Heart left ventricle (tissue), 16 donors: ENCODE measurements at regions not wholly inside any gene's neighbourhood (a gene's known extent, or its start where the extent isn't known, plus 50 kb on each side); places are given as distances from the start of the nearest gene placed in this dataset.

Source experiments
- ATAC-seq, 4 donors: fragments of 200-7000 bp; cut with Tn5 transposase; one replicate each; pipeline ENCODE4 v1.9.1; 2020 to 2022; ENCODE audit warnings: moderate library complexity in 4 of 4, mild to moderate bottlenecking in 3 of 4, moderate number of reproducible peaks in 1 of 4
- DNase-seq, 5 donors: peaks; one replicate each; pipeline ENCODE4 v3.0.0-alpha.2; 2020
- H3K27ac ChIP-seq, 12 donors: fragments of 200-600 bp; sonication (generic) in 4 of 12; one replicate each; pipeline versions ENCODE4 v1.5.0 to v1.8.0; 2016 to 2022; ENCODE audit warnings: mild to moderate bottlenecking in 2 of 12
- H3K27me3 ChIP-seq, 9 donors: fragments of 200-600 bp; sonication (generic) in 2 of 9; one replicate each; pipeline versions ENCODE4 v1.5.1 to v1.8.0; 2016 to 2022; ENCODE audit warnings: mild to moderate bottlenecking in 3 of 9
- H3K36me3 ChIP-seq, 9 donors: fragments of 200-600 bp; sonication (generic) in 2 of 9; one replicate each; pipeline versions ENCODE4 v1.5.0 to v1.8.0; 2018 to 2022; ENCODE audit warnings: mild to moderate bottlenecking in 2 of 9
- H3K4me1 ChIP-seq, 12 donors: fragments of 200-600 bp; sonication (generic) in 4 of 12; one replicate each; pipeline versions ENCODE4 v1.5.0 to v1.8.0; 2016 to 2022; ENCODE audit warnings: mild to moderate bottlenecking in 3 of 12
- H3K4me3 ChIP-seq, 12 donors: fragments of 200-600 bp; sonication (generic) in 4 of 12; one replicate each; pipeline versions ENCODE4 v1.5.0 to v1.8.0; 2017 to 2022; ENCODE audit warnings: mild to moderate bottlenecking in 9 of 12, moderate library complexity in 4 of 12
- H3K9me3 ChIP-seq, 12 donors: fragments of 200-600 bp; sonication (generic) in 4 of 12; one replicate each; pipeline versions ENCODE4 v1.5.0 to v1.8.0; 2016 to 2022; ENCODE audit warnings: mild to moderate bottlenecking in 1 of 12
- POLR2A ChIP-seq, 2 donors: fragments of 450-650 bp; IDR thresholded peaks; one replicate each; pipeline ENCODE4 v1.6.1; 2017; ENCODE audit warnings: antibody characterized with exemption in 2 of 2, mild to moderate bottlenecking in 2 of 2, moderate library complexity in 2 of 2
- WGBS, 4 donors: extraction: QIAGEN DNeasy Blood & Tissue Kit in 2 of 4; methylation state at CpG; one replicate each; pipeline versions ENCODE4 v1.1.5 to v1.1.7; 2013 to 2018; 5-methylcytosine and 5-hydroxymethylcytosine counted together
- intact Hi-C, 10 donors: fragments of 100-400 bp; cut with DNase I; formaldehyde crosslinking; loops; one replicate each; pipeline versions ENCODE4 v1.11.1 to v1.14.2; 2022
- TF ChIP-seq, protein P1 (sequence below), 12 donors: fragments of 200-600 bp; sonication (generic) in 4 of 12; IDR thresholded peaks; one replicate each; pipeline versions ENCODE4 v1.5.0 to v1.8.0; 2018 to 2022; ENCODE audit warnings: antibody characterized with exemption in 12 of 12, mild to moderate bottlenecking in 5 of 12
- donor health status: ischemic (EF 13 %, LVEDD 7.1; RV severe dilation, severe dysfunction).
- donor health status: healthy with polysubstance abuse.
- donor health status: DM: no; HTN: yes; CAD: no.
- donor health status: DM: no; HTN: no; CAD: no.
- donor health status: ischemic (EF 25% LVEDD 6.9; RV normal size, moderate dysfunction).
- donor health status: ischemic (EF 25% LVEDD 5.7; RV mildly dilated, moderate dysfunction).
- donor health status: healthy.
- donor health status: DM: yes; HTN: yes; CAD: no.
- donor health status: ischemic (EF 35%, LVEDD 5.7; RV mildly dilated, moderate dysfunction).
- donor health status: nonischemic (EF 11% LVEDD 7.7; RV severe dilation, severe dysfunction).
- donor health status: DM: yes; HTN: yes; CAD: no.
- donor health status: PGD.
- donor health status: ischemic (EF 29% LVEDD 5.4; RV normal size, mild dysfunction).
- donor health status: nonischemic (EF 23%, LVEDD 6.1; RV moderate dilation, normal function).

DNA sequence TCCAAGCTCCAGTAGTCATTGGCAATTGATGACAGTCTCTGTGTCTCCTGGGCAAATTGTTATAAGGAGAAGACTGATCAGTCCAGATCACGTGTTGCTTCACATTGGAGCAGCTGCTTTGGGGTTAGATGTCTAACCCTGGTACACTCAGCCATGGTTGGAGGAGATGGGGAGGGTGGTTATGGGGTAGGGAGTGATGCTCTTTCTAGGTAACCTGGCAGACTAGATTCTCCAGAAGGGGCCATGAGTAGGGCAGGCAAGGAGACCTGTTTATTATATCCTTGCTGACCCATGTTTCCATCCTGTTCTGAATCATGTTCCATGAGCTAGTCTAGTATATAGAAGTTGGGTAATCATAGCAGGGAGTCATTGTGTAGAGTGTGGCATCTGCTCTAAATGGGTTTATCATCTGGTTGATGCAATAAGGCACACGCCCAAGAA is 50.8 kb upstream of the BACH2 start:
- DNase-seq (no peak), ATAC-seq (no peak)
- TF ChIP-seq POLR2A (IDR thresholded peaks at IDR 0.05), result no peak
- TF ChIP-seq, protein P1, sequence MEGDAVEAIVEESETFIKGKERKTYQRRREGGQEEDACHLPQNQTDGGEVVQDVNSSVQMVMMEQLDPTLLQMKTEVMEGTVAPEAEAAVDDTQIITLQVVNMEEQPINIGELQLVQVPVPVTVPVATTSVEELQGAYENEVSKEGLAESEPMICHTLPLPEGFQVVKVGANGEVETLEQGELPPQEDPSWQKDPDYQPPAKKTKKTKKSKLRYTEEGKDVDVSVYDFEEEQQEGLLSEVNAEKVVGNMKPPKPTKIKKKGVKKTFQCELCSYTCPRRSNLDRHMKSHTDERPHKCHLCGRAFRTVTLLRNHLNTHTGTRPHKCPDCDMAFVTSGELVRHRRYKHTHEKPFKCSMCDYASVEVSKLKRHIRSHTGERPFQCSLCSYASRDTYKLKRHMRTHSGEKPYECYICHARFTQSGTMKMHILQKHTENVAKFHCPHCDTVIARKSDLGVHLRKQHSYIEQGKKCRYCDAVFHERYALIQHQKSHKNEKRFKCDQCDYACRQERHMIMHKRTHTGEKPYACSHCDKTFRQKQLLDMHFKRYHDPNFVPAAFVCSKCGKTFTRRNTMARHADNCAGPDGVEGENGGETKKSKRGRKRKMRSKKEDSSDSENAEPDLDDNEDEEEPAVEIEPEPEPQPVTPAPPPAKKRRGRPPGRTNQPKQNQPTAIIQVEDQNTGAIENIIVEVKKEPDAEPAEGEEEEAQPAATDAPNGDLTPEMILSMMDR (IDR thresholded peaks at IDR 0.05), result no peak
- WGBS, 4 donors, result 77 to 83% (median 79%) methylated on average over 2 of the region's 2 CpGs
- no peak overlapping the region for H3K27ac ChIP-seq
- no peaks in the 10 kb centered on the region for H3K36me3 ChIP-seq
- intact Hi-C loops, result loop anchor here in 1 of 10 donors (10.0 kb wide), 1 partner anchor 693 kb away; no protein-coding TSS in a partner anchor
- no peak overlapping the region for H3K4me3 ChIP-seq
- H3K4me1 ChIP-seq, result peaks cover 0 to 15% (median 0%) of the 10 kb centered on the region in 12 donors
- H3K27me3 ChIP-seq, result peaks cover 0 to 4% (median 0%) of the 10 kb centered on the region in 9 donors
- H3K9me3 ChIP-seq, result no peaks in the 10 kb centered on the region

DNA sequence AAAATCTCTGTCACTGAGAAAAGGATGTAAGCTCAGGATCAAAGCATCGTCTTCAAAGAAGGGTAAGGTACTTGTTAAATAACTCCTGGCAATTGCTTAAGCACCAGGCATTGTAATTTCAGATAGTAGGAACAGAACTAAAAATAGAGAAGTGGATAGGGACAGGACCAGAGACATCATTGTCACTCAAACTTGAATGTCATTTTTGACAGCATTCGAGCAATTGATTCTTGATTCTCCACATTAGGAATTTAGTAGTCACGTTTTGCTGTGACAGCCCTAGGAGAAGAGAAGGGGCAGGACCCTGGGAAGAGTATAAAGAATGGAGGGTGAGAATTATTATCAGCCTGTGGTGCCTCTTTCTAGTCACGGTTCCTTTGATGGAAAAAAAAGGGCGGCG is 50.1 kb upstream of the BACH2 start:
- H3K4me1 ChIP-seq, result peaks cover 0 to 9% (median 0%) of the 10 kb centered on the region in 12 donors
- H3K27ac ChIP-seq, result no peak overlapping the region
- intact Hi-C loops, result loop anchor here in 1 of 10 donors (10.0 kb wide), 1 partner anchor 692 kb away; no protein-coding TSS in a partner anchor
- H3K36me3 ChIP-seq, result no peaks in the 10 kb centered on the region
- H3K9me3 ChIP-seq, result no peaks in the 10 kb centered on the region
- no peak overlapping the region for H3K4me3 ChIP-seq
- ATAC-seq (no peak), DNase-seq (no peak)
- TF ChIP-seq, protein P1 (IDR thresholded peaks at IDR 0.05), result no peak
- TF ChIP-seq POLR2A (IDR thresholded peaks at IDR 0.05), result no peak
- WGBS, 4 donors, result 44 to 49% (median 45%) methylated on average over 6 of the region's 6 CpGs
- peaks cover 0 to 4% (median 0%) of the 10 kb centered on the region in 9 donors for H3K27me3 ChIP-seq
